ENCODE measurements at regions not wholly inside any gene's neighbourhood (a gene's known extent, or its start where the extent isn't known, plus 50 kb on each side); places are given as distances from the start of the nearest gene placed in this dataset.

DNA sequence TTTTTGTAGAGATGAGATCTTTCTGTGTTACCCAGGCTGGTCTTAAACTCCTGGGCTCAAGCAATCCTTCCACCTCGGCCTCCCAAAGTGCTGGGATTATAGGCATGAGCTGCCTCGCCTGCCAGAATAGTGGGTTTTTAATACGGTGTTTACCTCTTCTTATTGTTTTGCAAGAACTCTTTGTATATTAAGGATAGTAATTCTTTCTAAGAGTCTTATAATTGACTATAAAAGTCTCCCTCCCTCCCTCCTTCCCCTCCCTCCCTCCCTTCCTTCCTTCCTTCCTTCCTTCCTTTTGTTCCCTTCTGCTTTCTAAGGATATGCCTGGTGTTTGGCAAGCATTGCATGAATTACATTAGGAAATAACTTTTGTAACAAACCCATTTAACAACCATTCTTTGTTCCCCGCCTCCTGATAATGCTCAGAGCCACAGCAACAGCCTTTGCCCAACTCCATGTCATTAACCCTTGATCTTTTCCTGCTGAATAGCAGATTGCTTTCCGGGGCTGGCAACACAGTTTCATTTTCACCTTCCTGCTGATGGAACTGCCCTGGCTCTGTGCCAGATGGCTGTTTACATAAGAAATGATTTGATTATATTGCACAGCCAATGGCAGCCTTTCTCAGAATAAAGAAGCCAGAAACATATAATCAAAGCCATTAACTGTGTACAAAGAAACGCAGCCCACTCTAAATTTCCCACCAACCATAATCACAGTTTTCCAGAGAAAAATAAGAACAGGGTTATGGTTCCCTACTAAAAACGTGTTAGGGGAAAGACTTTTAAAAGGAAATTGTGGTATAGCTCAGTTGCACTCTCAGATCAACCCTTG is 143.7 kb upstream of the PTPN1 start:
- H3K9me3 ChIP-seq (replicated peaks): peaks cover 3% of the 10 kb centered on the region
- peak overlapping the region; percentile 19 for H3K27ac ChIP-seq (replicated peaks)
- peaks cover 16% of the 10 kb centered on the region for H3K4me1 ChIP-seq
- no peaks in the 10 kb centered on the region for H3K36me3 ChIP-seq
- intact Hi-C loops (cut with micrococcal nuclease): no loop called here
- no peak overlapping the region for H3K4me3 ChIP-seq
- H3K27me3 ChIP-seq (ENCODE audit: low read depth): no peaks in the 10 kb centered on the region
- DNase-seq: no peak
- TF ChIP-seq, protein P1, sequence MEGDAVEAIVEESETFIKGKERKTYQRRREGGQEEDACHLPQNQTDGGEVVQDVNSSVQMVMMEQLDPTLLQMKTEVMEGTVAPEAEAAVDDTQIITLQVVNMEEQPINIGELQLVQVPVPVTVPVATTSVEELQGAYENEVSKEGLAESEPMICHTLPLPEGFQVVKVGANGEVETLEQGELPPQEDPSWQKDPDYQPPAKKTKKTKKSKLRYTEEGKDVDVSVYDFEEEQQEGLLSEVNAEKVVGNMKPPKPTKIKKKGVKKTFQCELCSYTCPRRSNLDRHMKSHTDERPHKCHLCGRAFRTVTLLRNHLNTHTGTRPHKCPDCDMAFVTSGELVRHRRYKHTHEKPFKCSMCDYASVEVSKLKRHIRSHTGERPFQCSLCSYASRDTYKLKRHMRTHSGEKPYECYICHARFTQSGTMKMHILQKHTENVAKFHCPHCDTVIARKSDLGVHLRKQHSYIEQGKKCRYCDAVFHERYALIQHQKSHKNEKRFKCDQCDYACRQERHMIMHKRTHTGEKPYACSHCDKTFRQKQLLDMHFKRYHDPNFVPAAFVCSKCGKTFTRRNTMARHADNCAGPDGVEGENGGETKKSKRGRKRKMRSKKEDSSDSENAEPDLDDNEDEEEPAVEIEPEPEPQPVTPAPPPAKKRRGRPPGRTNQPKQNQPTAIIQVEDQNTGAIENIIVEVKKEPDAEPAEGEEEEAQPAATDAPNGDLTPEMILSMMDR (IDR thresholded peaks at IDR 0.05; ENCODE audit: borderline replicate concordance): no peak

DNA sequence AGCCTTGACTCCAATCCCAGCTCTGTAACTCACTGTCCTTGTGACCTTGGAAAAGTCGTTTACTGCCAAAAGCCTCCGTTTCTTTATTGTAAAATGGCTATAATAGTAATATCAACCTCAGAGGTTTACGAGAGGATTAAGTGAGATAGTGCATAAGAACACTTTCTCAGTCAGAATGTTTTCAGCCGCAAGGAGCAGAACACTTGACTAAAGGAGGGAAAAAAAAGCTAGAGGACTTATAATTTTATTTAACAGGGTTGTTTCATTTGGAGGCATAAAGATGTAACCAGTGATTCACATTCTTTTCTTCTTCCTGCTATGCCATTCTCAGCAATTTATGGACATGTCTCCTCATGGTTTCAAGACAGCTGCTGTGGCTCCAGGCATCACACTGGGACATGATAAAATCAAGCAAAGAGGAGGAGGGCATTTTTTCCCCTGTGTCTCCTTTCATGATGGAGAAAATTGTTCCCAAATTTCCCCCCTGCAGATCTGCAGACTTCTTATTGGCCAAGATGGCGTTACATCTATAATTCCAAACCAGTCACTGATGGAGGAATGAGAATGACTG is 143.0 kb upstream of the PTPN1 start:
- Histone ChIP-seq H3K9me3 (replicated peaks) (peaks cover 3% of the 10 kb centered on the region), H3K27ac (replicated peaks) (peak overlapping the region; percentile 19), H3K4me3 (no peak overlapping the region), H3K27me3 (ENCODE audit: low read depth) (no peaks in the 10 kb centered on the region), H3K4me1 (peaks cover 16% of the 10 kb centered on the region), H3K36me3 (no peaks in the 10 kb centered on the region)
- TF ChIP-seq, protein P1 (IDR thresholded peaks at IDR 0.05; ENCODE audit: borderline replicate concordance): no peak
- no peak for DNase-seq
- intact Hi-C loops (cut with micrococcal nuclease): no loop called here

GRCh38 chr20:50367739-50368375 is 142.3 kb upstream of the PTPN1 start:
- H3K9me3 ChIP-seq (replicated peaks): peaks cover 3% of the 10 kb centered on the region
- no peaks in the 10 kb centered on the region for H3K27me3 ChIP-seq (ENCODE audit: low read depth)
- DNase-seq: no peak
- no peaks in the 10 kb centered on the region for H3K36me3 ChIP-seq
- no peak overlapping the region for H3K27ac ChIP-seq (replicated peaks)
- H3K4me1 ChIP-seq: peaks cover 16% of the 10 kb centered on the region
- intact Hi-C loops (cut with micrococcal nuclease): no loop called here
- H3K4me3 ChIP-seq: no peak overlapping the region
- TF ChIP-seq, protein P1 (IDR thresholded peaks at IDR 0.05; ENCODE audit: borderline replicate concordance): no peak

DNA sequence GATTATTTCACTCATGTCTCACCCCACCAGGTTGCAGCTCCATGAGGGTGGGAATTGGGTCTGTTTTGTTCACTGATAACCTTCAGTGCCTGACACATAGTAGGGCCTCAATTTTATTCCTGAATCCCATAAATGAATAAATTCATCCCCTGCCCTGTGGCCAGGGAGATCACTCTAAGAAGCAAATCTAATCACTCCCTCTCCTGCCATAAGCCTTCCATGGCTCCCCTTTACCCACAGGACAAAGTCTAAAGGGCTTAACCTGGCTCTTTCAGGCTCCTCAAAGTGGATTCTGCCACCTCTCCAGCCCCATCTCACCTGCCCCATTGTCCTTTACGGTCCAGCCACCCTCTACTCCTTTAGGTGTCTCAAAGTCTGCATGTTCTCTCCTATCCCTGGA is 141.8 kb upstream of the PTPN1 start:
- no peak for DNase-seq
- H3K4me3 ChIP-seq: no peak overlapping the region
- no peak overlapping the region for H3K27ac ChIP-seq (replicated peaks)
- TF ChIP-seq, protein P1 (IDR thresholded peaks at IDR 0.05; ENCODE audit: borderline replicate concordance): no peak
- intact Hi-C loops (cut with micrococcal nuclease): no loop called here
- no peaks in the 10 kb centered on the region for H3K36me3 ChIP-seq
- H3K9me3 ChIP-seq (replicated peaks): peaks cover 3% of the 10 kb centered on the region
- peaks cover 16% of the 10 kb centered on the region for H3K4me1 ChIP-seq
- no peaks in the 10 kb centered on the region for H3K27me3 ChIP-seq (ENCODE audit: low read depth)

- intact Hi-C loops (cut with micrococcal nuclease): no loop called here
- no peaks in the 10 kb centered on the region for H3K36me3 ChIP-seq
- H3K27ac ChIP-seq (replicated peaks): no peak overlapping the region
- peaks cover 3% of the 10 kb centered on the region for H3K9me3 ChIP-seq (replicated peaks)
- H3K27me3 ChIP-seq (ENCODE audit: low read depth): no peaks in the 10 kb centered on the region
- H3K4me3 ChIP-seq: no peak overlapping the region
- peaks cover 16% of the 10 kb centered on the region for H3K4me1 ChIP-seq
- no peak for DNase-seq
- TF ChIP-seq, protein P1 (IDR thresholded peaks at IDR 0.05; ENCODE audit: borderline replicate concordance): no peak
These were observed 141.4 kb upstream of the PTPN1 start for GRCh38 chr20:50368813-50369224.

Data from left ventricle myocardium inferior (tissue), 1 donor.